GM11168 (cell line): ENCODE measurements at regions not wholly inside any gene's neighbourhood (a gene's known extent, or its start where the extent isn't known, plus 50 kb on each side); places are given as distances from the start of the nearest gene placed in this dataset.

Experiments
- in situ Hi-C: fragments of 300-500 bp; cut with MboI; formaldehyde crosslinking; loops from one replicate; pipeline ENCODE4 v1.12.0; 2022; ENCODE audit warnings: low sequenced_read_pairs; ENCODE audit not compliant: unreplicated experiment

- in situ Hi-C loops: no loop called here
Observed at GRCh38 chr5:125254267-125254666, 507.8 kb upstream of the ZNF608 start.

- in situ Hi-C loops: no loop called here
Observed at GRCh38 chr5:125256296-125256695, 509.9 kb upstream of the ZNF608 start.

DNA sequence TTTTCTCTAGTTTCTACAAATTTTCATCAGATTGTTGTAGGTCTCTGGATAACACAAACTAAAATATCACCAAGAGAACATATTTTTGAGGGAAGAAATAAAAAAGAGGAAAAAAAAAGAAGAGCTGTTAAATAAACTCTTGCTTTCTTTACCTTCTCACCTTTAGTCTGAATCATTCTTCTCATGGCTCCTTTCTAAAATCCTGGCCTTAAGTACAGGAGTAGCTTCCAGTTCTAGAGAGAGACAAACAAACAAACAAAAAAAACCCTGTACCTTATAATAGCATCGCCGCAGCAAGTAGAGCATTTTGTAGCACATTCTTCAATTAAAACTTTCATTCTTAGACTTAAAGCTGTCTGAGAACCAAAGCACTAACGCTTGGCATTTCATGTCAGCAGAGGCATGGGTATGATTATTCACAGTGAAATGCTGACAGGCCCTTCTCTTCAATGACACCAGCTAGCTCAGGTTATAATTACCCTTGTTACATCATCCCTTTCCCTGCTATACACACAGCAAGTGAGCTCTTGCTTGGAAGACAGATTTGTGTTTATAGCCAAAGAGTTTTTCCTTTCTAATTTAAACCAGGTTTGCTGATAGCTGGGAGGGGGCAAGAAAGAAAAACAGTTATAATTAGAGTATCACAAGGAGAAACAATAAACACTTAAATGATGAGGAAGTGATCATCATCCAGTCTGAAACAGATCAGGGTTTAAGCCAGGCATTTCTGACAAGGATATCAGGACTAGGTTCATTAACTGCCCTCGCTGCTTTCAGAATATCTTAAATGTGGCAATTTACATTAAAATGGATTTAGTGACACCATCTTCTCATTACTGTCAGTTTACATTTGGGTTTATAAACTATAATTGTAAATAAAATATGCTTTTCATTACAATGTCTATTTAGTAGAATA lies 510.9 kb upstream of the ZNF608 start:
- in situ Hi-C loops: no loop called here

- in situ Hi-C loops: no loop called here
Observed at GRCh38 chr5:125257997-125258396, 511.6 kb upstream of the ZNF608 start.

- in situ Hi-C loops: no loop called here
Observed at GRCh38 chr5:125258615-125259014, 512.2 kb upstream of the ZNF608 start.

GRCh38 chr5:125261505-125262250 lies 515.2 kb upstream of the ZNF608 start:
- in situ Hi-C loops: no loop called here

GRCh38 chr5:125262782-125263181 lies 516.3 kb upstream of the ZNF608 start:
- in situ Hi-C loops: no loop called here

- in situ Hi-C loops: no loop called here
Observed at GRCh38 chr5:125263356-125263755, 516.9 kb upstream of the ZNF608 start.

DNA sequence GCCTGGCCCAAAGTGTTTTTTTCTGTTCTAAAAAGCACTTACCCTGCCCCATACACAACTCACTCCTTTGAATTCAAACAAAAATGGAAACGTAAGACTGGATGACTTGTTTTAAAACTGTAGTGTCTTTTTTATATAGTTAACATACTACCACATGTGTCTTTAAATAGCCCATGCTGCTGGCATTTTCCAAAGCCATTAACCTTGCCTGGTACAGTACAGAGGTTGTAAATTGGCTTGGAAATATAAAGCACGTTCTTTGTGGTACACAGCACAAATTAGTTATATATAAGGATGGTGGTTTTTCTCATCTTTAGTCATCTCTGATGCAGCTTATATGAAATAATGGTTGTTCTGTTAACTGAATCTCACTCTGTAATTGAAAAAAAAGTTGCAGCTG lies 519.7 kb upstream of the ZNF608 start:
- in situ Hi-C loops: no loop called here

DNA sequence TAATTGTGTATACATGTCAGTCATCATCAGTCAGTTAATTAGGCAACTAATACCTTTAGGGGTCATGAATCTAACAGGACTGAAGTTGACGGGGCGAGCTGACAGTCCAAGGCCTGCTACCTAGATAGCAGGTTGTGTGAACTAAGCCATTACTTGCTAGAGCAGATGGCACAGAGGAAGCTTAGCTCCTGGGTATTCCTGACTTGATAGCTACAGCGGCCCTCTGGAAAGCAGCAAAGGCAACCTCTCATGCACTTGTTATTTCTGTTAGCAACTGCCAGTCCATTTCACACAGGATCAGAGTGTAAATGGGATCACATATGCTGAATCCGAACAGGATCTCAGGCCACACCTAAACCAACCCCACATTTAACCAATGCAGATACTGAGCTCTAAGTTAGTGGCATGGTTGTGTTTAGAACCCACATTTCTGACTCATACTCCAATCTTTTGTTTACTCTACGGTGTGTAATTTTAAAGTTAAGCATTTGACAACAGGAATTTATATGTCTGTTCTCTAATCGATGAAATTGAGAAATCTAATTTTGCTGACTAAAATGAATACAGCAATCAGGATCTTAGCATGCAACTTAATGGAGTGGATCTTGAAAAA lies 521.3 kb upstream of the ZNF608 start:
- in situ Hi-C loops: no loop called here

- in situ Hi-C loops: no loop called here
Observed at GRCh38 chr5:125269926-125270325, 523.5 kb upstream of the ZNF608 start.

GRCh38 chr5:125272357-125272756 lies 525.9 kb upstream of the ZNF608 start:
- in situ Hi-C loops: no loop called here

DNA sequence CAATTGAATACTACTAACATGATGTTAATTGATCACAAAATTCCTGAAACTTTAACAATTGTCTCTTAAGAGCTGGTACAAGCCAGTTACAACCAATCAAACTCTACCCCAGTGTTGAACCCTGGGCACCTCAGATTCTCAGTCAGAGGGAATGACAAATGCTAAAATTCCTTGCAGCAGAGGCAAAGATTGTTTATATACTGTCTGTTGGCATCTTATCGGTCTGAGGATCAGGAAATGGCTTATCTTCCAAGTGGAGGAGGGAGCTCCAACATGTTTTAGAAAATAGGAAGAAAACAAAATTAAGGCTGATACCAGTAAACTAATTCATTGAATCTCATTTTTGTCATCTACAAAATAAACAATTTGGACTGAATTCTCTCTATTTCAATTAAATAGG lies 527.8 kb upstream of the ZNF608 start:
- in situ Hi-C loops: no loop called here

DNA sequence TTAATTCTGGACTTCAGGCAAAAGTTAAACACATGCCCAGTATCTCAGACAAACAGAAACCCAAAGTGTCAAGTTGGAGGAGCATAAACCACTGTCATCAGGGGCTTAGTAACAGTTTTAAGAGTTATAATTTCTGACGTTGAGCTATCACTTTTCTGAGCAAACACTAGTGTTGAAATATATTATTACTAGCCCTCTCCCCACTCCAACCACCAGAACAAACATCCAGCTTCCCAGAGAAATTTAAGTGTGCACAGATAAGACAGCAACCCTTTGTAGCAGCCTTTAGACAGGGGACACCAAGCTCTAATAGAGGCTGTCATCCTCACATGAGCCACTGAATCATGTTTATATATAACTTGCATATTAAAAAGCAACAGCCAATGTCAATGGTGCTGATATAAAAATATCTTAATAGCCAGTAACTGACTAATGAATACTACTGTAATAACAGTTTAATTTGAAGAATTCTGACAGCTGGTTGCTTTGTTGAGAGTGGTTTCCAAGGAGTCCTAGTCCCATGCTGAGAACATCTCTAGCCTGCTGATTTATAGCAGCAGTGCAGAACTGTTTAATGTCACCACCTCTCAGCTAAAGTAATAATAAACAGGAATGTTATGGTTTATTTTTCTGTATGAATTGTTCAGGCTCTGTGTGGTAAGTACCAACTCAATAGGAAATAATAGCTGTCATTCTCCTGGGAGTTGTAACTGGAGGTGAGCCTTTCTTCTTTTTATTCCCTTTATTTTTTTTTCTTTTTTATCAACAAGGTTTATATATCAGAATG lies 528.7 kb upstream of the ZNF608 start:
- in situ Hi-C loops: no loop called here

DNA sequence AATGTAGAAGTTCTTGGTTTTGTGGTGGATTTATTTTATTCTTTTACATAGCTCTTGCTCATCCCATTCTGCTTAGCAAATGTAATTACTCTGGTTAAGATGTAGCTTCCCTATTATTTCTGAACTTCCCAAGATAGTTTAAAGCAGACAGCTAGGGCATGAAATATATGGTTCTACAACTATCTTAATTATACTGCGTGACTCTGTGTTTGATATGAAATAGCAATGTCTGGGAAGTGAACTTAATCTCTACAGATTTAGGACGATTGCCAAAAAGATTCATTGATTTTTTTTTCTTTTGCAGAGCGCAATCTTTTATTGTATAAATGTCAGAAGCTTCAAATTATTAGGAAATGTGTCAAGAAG lies 529.3 kb upstream of the ZNF608 start:
- in situ Hi-C loops: no loop called here

DNA sequence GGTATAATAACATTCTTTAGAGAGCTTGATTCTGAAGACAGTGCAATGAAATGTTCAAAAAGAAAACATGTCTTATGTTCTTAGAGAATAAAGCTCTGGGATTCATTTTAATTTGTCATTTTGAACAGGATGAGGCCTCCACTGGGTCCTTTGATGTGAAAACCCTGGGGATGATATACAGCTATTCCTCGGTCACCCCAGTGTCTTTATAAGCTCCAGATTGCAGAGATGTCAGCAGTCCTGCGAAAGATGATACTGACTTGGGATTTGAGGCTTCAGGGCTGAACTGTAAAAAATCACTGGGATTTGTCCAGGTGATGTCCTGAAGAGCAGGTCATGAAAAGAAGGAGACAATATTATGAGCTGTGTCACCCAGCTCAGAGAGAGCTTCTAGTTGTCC lies 529.7 kb upstream of the ZNF608 start:
- in situ Hi-C loops: no loop called here

DNA sequence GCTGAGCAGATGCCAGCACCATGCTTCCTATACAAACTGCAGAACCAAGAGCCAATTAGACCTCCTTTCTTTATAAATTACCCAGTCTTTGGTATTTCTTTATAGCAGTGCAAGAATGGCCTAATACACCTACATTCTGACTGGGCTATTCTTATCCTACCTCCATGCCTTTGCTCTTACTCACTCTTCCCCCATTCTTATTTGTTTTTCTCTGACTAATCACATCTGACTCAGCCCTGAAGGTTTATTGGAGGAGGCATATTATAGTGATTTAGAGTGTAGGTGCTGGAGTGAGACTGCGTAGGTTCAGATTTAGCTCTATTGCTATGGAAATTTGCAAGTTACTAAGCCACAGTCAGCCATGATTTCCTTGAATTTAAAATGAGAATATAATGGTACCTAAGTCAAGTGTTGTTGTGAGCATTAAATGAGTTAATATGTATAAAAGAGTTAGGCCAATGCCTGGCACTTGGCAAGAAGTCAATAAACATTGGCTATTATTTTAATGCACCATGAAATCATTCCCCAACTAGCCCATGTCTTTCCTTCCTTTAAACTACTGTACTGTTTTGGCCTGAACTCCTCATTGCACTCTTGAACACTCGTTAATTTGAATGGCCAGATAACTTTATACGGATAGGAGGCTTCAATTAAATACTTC lies 531.2 kb upstream of the ZNF608 start:
- in situ Hi-C loops: no loop called here

GRCh38 chr5:125278711-125279110 lies 532.3 kb upstream of the ZNF608 start:
- in situ Hi-C loops: no loop called here

DNA sequence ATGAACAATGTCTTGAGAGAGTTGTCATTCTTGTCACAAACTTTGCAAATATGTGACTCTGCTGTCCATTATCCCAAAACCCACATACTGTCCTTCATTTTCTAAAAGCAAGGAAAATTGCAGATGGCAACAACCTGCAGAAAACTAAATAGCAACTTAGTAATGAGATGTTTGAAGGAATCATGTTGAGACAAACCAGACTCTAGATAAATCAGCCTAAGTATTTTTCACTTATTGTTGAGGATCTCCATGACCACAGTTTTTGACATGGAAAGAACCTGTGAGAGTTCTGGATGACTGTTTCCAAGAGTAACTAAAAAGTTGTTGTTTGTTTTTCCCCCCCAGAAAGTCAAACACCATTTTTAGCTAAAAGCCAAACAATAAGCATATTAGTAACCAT lies 535.2 kb upstream of the ZNF608 start:
- in situ Hi-C loops: no loop called here

- in situ Hi-C loops: no loop called here
Observed at GRCh38 chr5:125283372-125283771, 536.9 kb upstream of the ZNF608 start.
